K562 (cell line): ENCODE measurements at regions not wholly inside any gene's neighbourhood (a gene's known extent, or its start where the extent isn't known, plus 50 kb on each side); places are given as distances from the start of the nearest gene placed in this dataset.

ENCODE experiments used
- ATAC-seq: fragments of 200-7000 bp; cut with Tn5 transposase; 3 replicates; pipeline ENCODE4 v1.9.1; 2020; ENCODE audit warnings: moderate library complexity
- BruUV-seq: library from RNA; stranded (reverse); fragments of 400-500 nt; replicated peaks from 2 replicates; lab custom pipeline; 2021; lab: Mats Ljungman, UMichigan
- CTCF ChIA-PET: fragments of 300-600 bp; formaldehyde crosslinking; extraction: SDS; loops from one replicate; lab custom pipeline; 2021; ENCODE audit warnings: low intra/inter-chr PET ratio; lab: Yijun Ruan, JAX
- POLR2A ChIA-PET: fragments of 300-600, 350-650 bp; sonication (Branson Sonifier 250); formaldehyde crosslinking; extraction: SDS; loops from one replicate; lab custom pipeline; 2021; ENCODE audit warnings: antibody characterized with exemption, inconsistent platforms; lab: Yijun Ruan, JAX
- DNase-seq, 4 experiments: peaks; one replicate each; pipeline versions ENCODE4 v3.0.0 to v3.0.0-alpha.2; 2011 to 2018; ENCODE audit warnings: low spot score in 3 of 4, mixed read lengths in 3 of 4; ENCODE audit errors: extremely low read depth in 1 of 4
- FAIRE-seq: peaks from 2 replicates; lab custom pipeline; 2011; peaks lifted over from hg19 to GRCh38; lab: Jason Lieb, UNC
- H2AFZ ChIP-seq: 2 replicates; pipeline ENCODE4 v1.6.0; 2011; ENCODE audit warnings: low read depth, low read length, control low read depth, inconsistent platforms
- H3K27ac ChIP-seq: fragments of 200-600 bp; 3 replicates; pipeline ENCODE4 v1.8.0; 2011; ENCODE audit warnings: low read depth, mild to moderate bottlenecking, control low read depth, inconsistent platforms, low read length, moderate library complexity, mixed read lengths; ENCODE audit errors: extremely low read depth
- H3K27me3 ChIP-seq, 2 experiments: fragments of 300-600 bp in 1 of 2; 2 replicates in 1 of 2; 3 replicates in 1 of 2; pipeline versions ENCODE4 v1.6.0 to v1.8.0; 2011; ENCODE audit warnings: inconsistent platforms in 2 of 2, low read length in 2 of 2, mild to moderate bottlenecking in 1 of 2, mixed read lengths in 1 of 2, moderate library complexity in 1 of 2; ENCODE audit not compliant: control insufficient read depth in 2 of 2, insufficient read depth in 2 of 2
- H3K36me3 ChIP-seq: fragments of 300-600 bp; 3 replicates; pipeline ENCODE4 v1.8.0; 2011; ENCODE audit warnings: mild to moderate bottlenecking, low read length, inconsistent platforms; ENCODE audit not compliant: control insufficient read depth, insufficient read depth
- H3K4me1 ChIP-seq, 2 experiments: fragments of 200-600 bp in 1 of 2; replicated peaks in 1 of 2; 2 replicates in 1 of 2; 3 replicates in 1 of 2; pipeline versions ENCODE4 v1.5.1 to v1.8.0; 2011; ENCODE audit warnings: inconsistent platforms in 2 of 2, low read length in 2 of 2, mild to moderate bottlenecking in 1 of 2, mixed read lengths in 1 of 2, moderate library complexity in 1 of 2; ENCODE audit not compliant: control insufficient read depth in 2 of 2, insufficient read depth in 2 of 2
- H3K4me2 ChIP-seq: 2 replicates; pipeline ENCODE4 v1.6.1; 2011; ENCODE audit warnings: low read length, control low read depth, inconsistent platforms, mixed read lengths; ENCODE audit not compliant: insufficient read depth
- H3K4me3 ChIP-seq: fragments of 200-600 bp; sonication (generic), shearing (Covaris generic); 2 replicates; pipeline ENCODE4 v1.5.1; 2016; ENCODE audit warnings: control low read depth, inconsistent platforms
- H3K79me2 ChIP-seq: fragments of 200-600 bp; 3 replicates; pipeline ENCODE4 v1.8.0; 2011; ENCODE audit warnings: low read length, inconsistent platforms; ENCODE audit not compliant: control insufficient read depth, insufficient read depth
- H3K9ac ChIP-seq, 2 experiments: 2 replicates each; pipeline versions ENCODE4 v1.6.0 to v1.6.1; 2011; ENCODE audit warnings: low read depth in 2 of 2, low read length in 2 of 2, control low read depth in 1 of 2, inconsistent platforms in 1 of 2, mild to moderate bottlenecking in 1 of 2, mixed read lengths in 1 of 2; ENCODE audit not compliant: insufficient read depth in 1 of 2
- H3K9me1 ChIP-seq: one replicate; pipeline ENCODE4 v1.6.0; 2011; ENCODE audit warnings: inconsistent platforms, mild to moderate bottlenecking, low read length, moderate library complexity; ENCODE audit not compliant: control insufficient read depth, insufficient read depth
- H3K9me3 ChIP-seq: replicated peaks from 2 replicates; pipeline ENCODE4 v1.5.1; 2011; ENCODE audit warnings: low read depth, low read length, inconsistent platforms; ENCODE audit not compliant: control insufficient read depth, insufficient read depth
- H4K20me1 ChIP-seq: replicated peaks from 2 replicates; pipeline ENCODE4 v1.6.1; 2011; ENCODE audit warnings: low read length, inconsistent platforms, mixed read lengths; ENCODE audit not compliant: control insufficient read depth, insufficient read depth
- ARID2 ChIP-seq: fragments of 450-650 bp; IDR thresholded peaks from 2 replicates; pipeline ENCODE4 v1.6.1; 2017; ENCODE audit warnings: antibody characterized with exemption, mild to moderate bottlenecking
- CSDE1 ChIP-seq, 2 experiments: fragments of 450-650 bp; IDR thresholded peaks; 2 replicates each; pipeline ENCODE4 v1.6.1; 2016; ENCODE audit warnings: mild to moderate bottlenecking in 1 of 2
- FOXA3 ChIP-seq, 2 experiments: fragments of 450-650 bp in 1 of 2; sonication (generic) in 1 of 2; formaldehyde crosslinking; IDR thresholded peaks in 1 of 2; conservative IDR thresholded peaks in 1 of 2; 2 replicates each; pipeline versions ENCODE4 v1.4.0 to v1.8.0; 2020 to 2022; ENCODE audit warnings: mild to moderate bottlenecking in 2 of 2, missing genetic modification reagents in 1 of 2
- HDAC2 ChIP-seq: fragments of 450-650 bp; IDR thresholded peaks from 2 replicates; pipeline ENCODE4 v1.6.1; 2016; ENCODE audit warnings: mild to moderate bottlenecking
- HLTF ChIP-seq: fragments of 450-650 bp; IDR thresholded peaks from 2 replicates; pipeline ENCODE4 v1.6.1; 2016
- KLF6 ChIP-seq: fragments of 250-450 bp; sonication (Bioruptor Pico); IDR thresholded peaks from 2 replicates; pipeline ENCODE4 v1.4.0; 2020; ENCODE audit warnings: mild to moderate bottlenecking, moderate library complexity, borderline replicate concordance
- PTRF ChIP-seq: fragments of 450-650 bp; IDR thresholded peaks from 2 replicates; pipeline ENCODE4 v1.6.1; 2016; ENCODE audit warnings: mild to moderate bottlenecking, missing genetic modification characterization, missing compliant biosample characterization
- WGBS: fragments of 100-300 bp; shearing (Covaris generic); methylation state at CpG from one replicate; pipeline ENCODE4 v1.1.6; 2016; ENCODE audit warnings: low coverage, mixed read lengths; ENCODE audit not compliant: insufficient coverage; ENCODE audit errors: missing lambda C conversion rate; 5-methylcytosine and 5-hydroxymethylcytosine counted together
- in situ Hi-C: fragments of 300-500 bp; cut with MboI; formaldehyde crosslinking; loops from 4 replicates; pipeline ENCODE4 v1.15.0; 2018; ENCODE audit warnings: inconsistent platforms, mixed read lengths
- intact Hi-C: fragments of 100-400 bp; cut with micrococcal nuclease; formaldehyde crosslinking; loops from 2 replicates; pipeline ENCODE4 v1.14.2; 2022
- TF ChIP-seq, protein P1 (sequence below): fragments of 250-450 bp; sonication (Bioruptor Pico); IDR thresholded peaks from 2 replicates; pipeline ENCODE4 v1.8.0; 2022; ENCODE audit warnings: inconsistent platforms
- TF ChIP-seq, protein P2 (sequence below): conservative IDR thresholded peaks from 2 replicates; pipeline ENCODE4 v1.6.1; 2011; ENCODE audit warnings: low read depth, mild to moderate bottlenecking, low read length; ENCODE audit not compliant: control insufficient read depth

DNA sequence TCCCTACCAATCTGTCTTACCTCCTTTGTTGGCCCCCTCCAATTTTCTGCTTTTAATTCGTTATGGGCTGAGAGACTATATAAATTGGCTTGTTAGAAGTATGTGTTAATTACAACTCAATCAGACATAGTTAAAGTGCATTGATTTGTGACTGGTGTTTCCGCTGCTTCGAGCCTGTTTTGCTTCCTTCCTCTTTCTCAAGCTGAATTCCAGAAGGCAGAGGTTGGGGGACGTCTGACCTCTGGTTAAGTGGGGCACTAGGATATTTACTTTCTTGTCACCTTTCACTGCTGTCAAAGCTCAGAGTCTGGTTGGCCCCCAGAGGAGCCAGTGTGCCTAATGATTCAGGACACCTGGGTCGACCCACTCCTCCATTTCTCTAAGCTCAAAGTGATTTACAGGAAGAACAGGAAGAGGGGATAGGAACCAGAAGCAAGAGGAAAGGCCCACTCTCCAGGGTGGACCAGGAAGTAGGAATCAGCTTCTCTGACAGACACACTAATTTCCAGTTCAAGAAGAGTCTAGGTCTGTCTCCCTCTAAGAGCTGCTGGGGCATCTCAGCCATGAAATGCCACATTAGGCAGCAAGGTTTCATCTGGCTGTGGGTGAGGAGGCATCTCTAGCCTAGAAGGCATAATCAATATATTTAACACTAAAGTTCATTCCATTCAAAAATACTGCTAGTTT lies 397.2 kb upstream of the NPVF start:
- Histone ChIP-seq H4K20me1 (no peaks in the 10 kb centered on the region), H3K36me3 (no peaks in the 10 kb centered on the region), H3K9me1 (no peaks in the 10 kb centered on the region), H3K4me2 (no peak overlapping the region), H2AFZ (no peak overlapping the region), H3K4me1 (no peaks in the 10 kb centered on the region), H3K27ac (no peak overlapping the region), H3K79me2 (no peaks in the 10 kb centered on the region), H3K27me3 (peaks cover 2 to 10% of the 10 kb centered on the region in 2 experiments; a peak in 4 of 5 replicates), H3K9me3 (no peaks in the 10 kb centered on the region), H3K4me3 (no peak overlapping the region), H3K9ac (no peak overlapping the region)
- in situ Hi-C loops = no loop called here
- POLR2A ChIA-PET = interaction anchor here (1.1 kb wide), 1 partner anchor 47 kb away, joined by 3 read pairs; no protein-coding TSS in a partner anchor
- intact Hi-C loops = no loop called here
- CTCF ChIA-PET = no interaction called here
- BruUV-seq = no TSS peak
- 0% methylated on average over 5 of the region's 5 CpGs for whole genome bisulfite sequencing
- DNase-seq (no peak), ATAC-seq (no peak), FAIRE-seq (no peak)
- TF ChIP-seq KLF6 (CRISPR knock-in tag) (no peak), CSDE1 (IDR thresholded peaks at IDR 0.05) (no peak), ARID2 (no peak), HDAC2 (no peak), FOXA3 (CRISPR knock-in tag; conservative IDR thresholded peaks at IDR 0.05 in 1 of 2, IDR thresholded peaks at IDR 0.05 in 1 of 2) (no peak), HLTF (no peak), PTRF (no peak)
- TF ChIP-seq, protein P1, sequence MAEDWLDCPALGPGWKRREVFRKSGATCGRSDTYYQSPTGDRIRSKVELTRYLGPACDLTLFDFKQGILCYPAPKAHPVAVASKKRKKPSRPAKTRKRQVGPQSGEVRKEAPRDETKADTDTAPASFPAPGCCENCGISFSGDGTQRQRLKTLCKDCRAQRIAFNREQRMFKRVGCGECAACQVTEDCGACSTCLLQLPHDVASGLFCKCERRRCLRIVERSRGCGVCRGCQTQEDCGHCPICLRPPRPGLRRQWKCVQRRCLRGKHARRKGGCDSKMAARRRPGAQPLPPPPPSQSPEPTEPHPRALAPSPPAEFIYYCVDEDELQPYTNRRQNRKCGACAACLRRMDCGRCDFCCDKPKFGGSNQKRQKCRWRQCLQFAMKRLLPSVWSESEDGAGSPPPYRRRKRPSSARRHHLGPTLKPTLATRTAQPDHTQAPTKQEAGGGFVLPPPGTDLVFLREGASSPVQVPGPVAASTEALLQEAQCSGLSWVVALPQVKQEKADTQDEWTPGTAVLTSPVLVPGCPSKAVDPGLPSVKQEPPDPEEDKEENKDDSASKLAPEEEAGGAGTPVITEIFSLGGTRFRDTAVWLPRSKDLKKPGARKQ = no peak
- TF ChIP-seq, protein P2, sequence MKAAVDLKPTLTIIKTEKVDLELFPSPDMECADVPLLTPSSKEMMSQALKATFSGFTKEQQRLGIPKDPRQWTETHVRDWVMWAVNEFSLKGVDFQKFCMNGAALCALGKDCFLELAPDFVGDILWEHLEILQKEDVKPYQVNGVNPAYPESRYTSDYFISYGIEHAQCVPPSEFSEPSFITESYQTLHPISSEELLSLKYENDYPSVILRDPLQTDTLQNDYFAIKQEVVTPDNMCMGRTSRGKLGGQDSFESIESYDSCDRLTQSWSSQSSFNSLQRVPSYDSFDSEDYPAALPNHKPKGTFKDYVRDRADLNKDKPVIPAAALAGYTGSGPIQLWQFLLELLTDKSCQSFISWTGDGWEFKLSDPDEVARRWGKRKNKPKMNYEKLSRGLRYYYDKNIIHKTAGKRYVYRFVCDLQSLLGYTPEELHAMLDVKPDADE = no peak
